ENCODE measurements at regions not wholly inside any gene's neighbourhood (a gene's known extent, or its start where the extent isn't known, plus 50 kb on each side); places are given as distances from the start of the nearest gene placed in this dataset.

GRCh38 chr16:5490499-5490898 is 392.9 kb upstream of the EEF2KMT start:
- no peak for TF ChIP-seq POLR2A (IDR thresholded peaks at IDR 0.05)
- TF ChIP-seq CTCF (IDR thresholded peaks at IDR 0.05), result peak in 1 of 4 experiments; percentile 36

Data from uterus (tissue), 2 donors.